Liver (tissue), 8 donors: ENCODE measurements at regions not wholly inside any gene's neighbourhood (a gene's known extent, or its start where the extent isn't known, plus 50 kb on each side); places are given as distances from the start of the nearest gene placed in this dataset.

Experiments used
- DNase-seq: peaks from one replicate; pipeline ENCODE4 v3.0.0-alpha.2; 2017; ENCODE audit warnings: low spot score
- H3K27ac ChIP-seq, 2 donors: one replicate each; pipeline ENCODE4 v1.7.0; 2013; ENCODE audit warnings: inconsistent platforms in 2 of 2, low read length in 2 of 2, control low read depth in 1 of 2, low read depth in 1 of 2, mild to moderate bottlenecking in 1 of 2
- H3K27me3 ChIP-seq, 4 donors: one replicate each; pipeline versions ENCODE4 v1.6.1 to v1.7.0; 2013; ENCODE audit warnings: low read length in 3 of 4, inconsistent platforms in 1 of 4, mild to moderate bottlenecking in 1 of 4, moderate library complexity in 1 of 4; ENCODE audit not compliant: control insufficient read depth in 4 of 4, insufficient read depth in 4 of 4
- H3K36me3 ChIP-seq, 4 donors: one replicate each; pipeline versions ENCODE4 v1.6.1 to v1.7.0; 2013; ENCODE audit warnings: low read length in 3 of 4, mild to moderate bottlenecking in 3 of 4, low read depth in 1 of 4, moderate library complexity in 1 of 4; ENCODE audit not compliant: control insufficient read depth in 4 of 4, insufficient read depth in 3 of 4
- H3K4me1 ChIP-seq, 4 donors: one replicate each; pipeline versions ENCODE4 v1.6.1 to v1.7.0; 2013; ENCODE audit warnings: low read length in 3 of 4, mild to moderate bottlenecking in 3 of 4, moderate library complexity in 1 of 4; ENCODE audit not compliant: control insufficient read depth in 4 of 4, insufficient read depth in 4 of 4
- H3K4me3 ChIP-seq, 3 donors: one replicate each; pipeline versions ENCODE4 v1.6.1 to v1.7.0; 2013; ENCODE audit warnings: low read length in 3 of 3, control low read depth in 1 of 3, low read depth in 1 of 3, mild to moderate bottlenecking in 1 of 3
- H3K9ac ChIP-seq, 2 donors: one replicate each; pipeline ENCODE4 v1.7.0; 2013; ENCODE audit warnings: low read length in 2 of 2, mild to moderate bottlenecking in 2 of 2, moderate library complexity in 2 of 2, control low read depth in 1 of 2, low read depth in 1 of 2
- H3K9me3 ChIP-seq, 4 donors: one replicate each; pipeline versions ENCODE4 v1.6.1 to v1.7.0; 2013; ENCODE audit warnings: low read length in 3 of 4; ENCODE audit not compliant: control insufficient read depth in 4 of 4
- EGR1 ChIP-seq, 2 donors: IDR thresholded peaks; 2 replicates each; pipeline ENCODE4 v1.6.1; 2016 to 2018; ENCODE audit warnings: antibody characterized with exemption in 2 of 2, low read depth in 2 of 2
- FOXA1 ChIP-seq: IDR thresholded peaks from 2 replicates; pipeline ENCODE4 v1.6.1; 2016; ENCODE audit warnings: antibody characterized with exemption
- FOXA2 ChIP-seq: IDR thresholded peaks from 2 replicates; pipeline ENCODE4 v1.6.1; 2016; ENCODE audit warnings: antibody characterized with exemption
- GABPA ChIP-seq, 2 donors: IDR thresholded peaks in 1 of 2; conservative IDR thresholded peaks in 1 of 2; 2 replicates each; pipeline ENCODE4 v1.6.1; 2016; ENCODE audit warnings: antibody characterized with exemption in 2 of 2, mild to moderate bottlenecking in 1 of 2, moderate library complexity in 1 of 2
- HNF4A ChIP-seq, 2 donors: conservative IDR thresholded peaks; 2 replicates each; pipeline ENCODE4 v1.6.1; 2016; ENCODE audit warnings: antibody characterized with exemption in 2 of 2, mild to moderate bottlenecking in 2 of 2
- HNF4G ChIP-seq: IDR thresholded peaks from 2 replicates; pipeline ENCODE4 v1.6.1; 2016; ENCODE audit warnings: antibody characterized with exemption
- JUND ChIP-seq, 2 donors: IDR thresholded peaks; 2 replicates each; pipeline ENCODE4 v1.6.1; 2016; ENCODE audit warnings: antibody characterized with exemption in 2 of 2
- NR2F2 ChIP-seq: IDR thresholded peaks from 2 replicates; pipeline ENCODE4 v1.6.1; 2016; ENCODE audit warnings: antibody characterized with exemption
- RAD21 ChIP-seq, 2 donors: IDR thresholded peaks; 2 replicates each; pipeline ENCODE4 v1.6.1; 2016; ENCODE audit warnings: antibody characterized with exemption in 2 of 2, mild to moderate bottlenecking in 2 of 2
- RXRA ChIP-seq, 2 donors: IDR thresholded peaks; 2 replicates each; pipeline ENCODE4 v1.6.1; 2017 to 2018; ENCODE audit warnings: antibody characterized with exemption in 2 of 2, mild to moderate bottlenecking in 1 of 2
- SP1 ChIP-seq: IDR thresholded peaks from 2 replicates; pipeline ENCODE4 v1.6.1; 2018; ENCODE audit warnings: antibody characterized with exemption, mild to moderate bottlenecking
- TAF1 ChIP-seq: conservative IDR thresholded peaks from 2 replicates; pipeline ENCODE4 v1.6.1; 2016; ENCODE audit warnings: antibody characterized with exemption, mild to moderate bottlenecking
- YY1 ChIP-seq: IDR thresholded peaks from 2 replicates; pipeline ENCODE4 v1.6.1; 2016; ENCODE audit warnings: antibody characterized with exemption, mild to moderate bottlenecking
- WGBS: extraction: QIAGEN DNeasy Blood & Tissue Kit; methylation state at CpG from one replicate; pipeline ENCODE4 v1.1.7; 2013; 5-methylcytosine and 5-hydroxymethylcytosine counted together
- TF ChIP-seq, protein P1 (sequence below): fragments of 150-350 bp; IDR thresholded peaks from 2 replicates; pipeline ENCODE4 v1.5.1; 2017; ENCODE audit warnings: improper control_type of control experiment, low read depth, low read length; ENCODE audit not compliant: missing input control
- TF ChIP-seq, protein P2 (sequence below): IDR thresholded peaks from 2 replicates; pipeline ENCODE4 v1.6.1; 2016; ENCODE audit warnings: antibody characterized with exemption
- TF ChIP-seq, protein P3 (sequence below): IDR thresholded peaks from 2 replicates; pipeline ENCODE4 v1.6.1; 2016; ENCODE audit warnings: antibody characterized with exemption
- TF ChIP-seq, protein P4 (sequence below): IDR thresholded peaks from 2 replicates; pipeline ENCODE4 v1.6.1; 2016; ENCODE audit warnings: antibody characterized with exemption
- TF ChIP-seq, protein P5 (sequence below): IDR thresholded peaks from 2 replicates; pipeline ENCODE4 v1.6.1; 2016; ENCODE audit warnings: antibody characterized with exemption, mild to moderate bottlenecking
- donor health status: healthy.
- donor health status: healthy.
- donor health status: healthy.
- donor health status: healthy.
- donor health status: healthy.

DNA sequence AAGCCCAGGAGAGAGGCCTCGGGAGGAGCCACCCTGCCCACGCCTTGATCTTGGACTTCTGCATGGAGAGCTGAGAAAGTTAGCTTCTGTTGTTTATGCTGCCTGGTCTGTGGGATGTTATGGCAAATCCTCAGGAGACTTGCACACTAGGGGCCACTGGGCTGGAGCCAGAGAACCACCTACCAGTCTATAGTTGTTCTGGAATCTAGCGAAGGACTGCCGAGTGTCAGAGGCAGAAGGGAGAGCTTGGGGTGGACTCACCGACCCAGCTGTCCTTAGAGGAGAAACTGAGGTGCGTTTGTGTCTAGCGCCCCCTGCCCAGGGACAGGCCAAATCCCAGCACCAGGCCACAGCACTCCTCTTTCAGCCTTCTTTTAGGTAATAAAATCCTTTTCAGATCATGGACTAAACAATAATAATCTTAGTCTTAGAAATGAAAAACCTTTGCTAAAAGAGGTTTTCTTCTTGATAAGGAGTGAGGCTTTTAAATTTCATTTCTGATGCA lies 398.7 kb upstream of the SALL3 start:
- H3K36me3 ChIP-seq, result no peaks in the 10 kb centered on the region
- 71% methylated on average over 7 of the region's 7 CpGs for WGBS
- DNase-seq, result no peak
- H3K9me3 ChIP-seq, result peaks cover 0 to 2% (median 0%) of the 10 kb centered on the region in 4 donors
- H3K27ac ChIP-seq, result no peak overlapping the region
- H3K9ac ChIP-seq, result no peak overlapping the region
- no peak overlapping the region for H3K4me3 ChIP-seq
- peaks cover 0 to 6% (median 0%) of the 10 kb centered on the region in 4 donors for H3K27me3 ChIP-seq
- TF ChIP-seq, protein P1, sequence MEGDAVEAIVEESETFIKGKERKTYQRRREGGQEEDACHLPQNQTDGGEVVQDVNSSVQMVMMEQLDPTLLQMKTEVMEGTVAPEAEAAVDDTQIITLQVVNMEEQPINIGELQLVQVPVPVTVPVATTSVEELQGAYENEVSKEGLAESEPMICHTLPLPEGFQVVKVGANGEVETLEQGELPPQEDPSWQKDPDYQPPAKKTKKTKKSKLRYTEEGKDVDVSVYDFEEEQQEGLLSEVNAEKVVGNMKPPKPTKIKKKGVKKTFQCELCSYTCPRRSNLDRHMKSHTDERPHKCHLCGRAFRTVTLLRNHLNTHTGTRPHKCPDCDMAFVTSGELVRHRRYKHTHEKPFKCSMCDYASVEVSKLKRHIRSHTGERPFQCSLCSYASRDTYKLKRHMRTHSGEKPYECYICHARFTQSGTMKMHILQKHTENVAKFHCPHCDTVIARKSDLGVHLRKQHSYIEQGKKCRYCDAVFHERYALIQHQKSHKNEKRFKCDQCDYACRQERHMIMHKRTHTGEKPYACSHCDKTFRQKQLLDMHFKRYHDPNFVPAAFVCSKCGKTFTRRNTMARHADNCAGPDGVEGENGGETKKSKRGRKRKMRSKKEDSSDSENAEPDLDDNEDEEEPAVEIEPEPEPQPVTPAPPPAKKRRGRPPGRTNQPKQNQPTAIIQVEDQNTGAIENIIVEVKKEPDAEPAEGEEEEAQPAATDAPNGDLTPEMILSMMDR, result no peak
- TF ChIP-seq, protein P2, sequence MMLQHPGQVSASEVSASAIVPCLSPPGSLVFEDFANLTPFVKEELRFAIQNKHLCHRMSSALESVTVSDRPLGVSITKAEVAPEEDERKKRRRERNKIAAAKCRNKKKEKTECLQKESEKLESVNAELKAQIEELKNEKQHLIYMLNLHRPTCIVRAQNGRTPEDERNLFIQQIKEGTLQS, result no peak
- TF ChIP-seq TAF1 (no peak), RXRA (IDR thresholded peaks at IDR 0.05) (no peak), FOXA1 (no peak), YY1 (no peak)
- TF ChIP-seq, protein P3, sequence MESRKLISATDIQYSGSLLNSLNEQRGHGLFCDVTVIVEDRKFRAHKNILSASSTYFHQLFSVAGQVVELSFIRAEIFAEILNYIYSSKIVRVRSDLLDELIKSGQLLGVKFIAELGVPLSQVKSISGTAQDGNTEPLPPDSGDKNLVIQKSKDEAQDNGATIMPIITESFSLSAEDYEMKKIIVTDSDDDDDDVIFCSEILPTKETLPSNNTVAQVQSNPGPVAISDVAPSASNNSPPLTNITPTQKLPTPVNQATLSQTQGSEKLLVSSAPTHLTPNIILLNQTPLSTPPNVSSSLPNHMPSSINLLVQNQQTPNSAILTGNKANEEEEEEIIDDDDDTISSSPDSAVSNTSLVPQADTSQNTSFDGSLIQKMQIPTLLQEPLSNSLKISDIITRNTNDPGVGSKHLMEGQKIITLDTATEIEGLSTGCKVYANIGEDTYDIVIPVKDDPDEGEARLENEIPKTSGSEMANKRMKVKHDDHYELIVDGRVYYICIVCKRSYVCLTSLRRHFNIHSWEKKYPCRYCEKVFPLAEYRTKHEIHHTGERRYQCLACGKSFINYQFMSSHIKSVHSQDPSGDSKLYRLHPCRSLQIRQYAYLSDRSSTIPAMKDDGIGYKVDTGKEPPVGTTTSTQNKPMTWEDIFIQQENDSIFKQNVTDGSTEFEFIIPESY, result no peak
- TF ChIP-seq, protein P4, sequence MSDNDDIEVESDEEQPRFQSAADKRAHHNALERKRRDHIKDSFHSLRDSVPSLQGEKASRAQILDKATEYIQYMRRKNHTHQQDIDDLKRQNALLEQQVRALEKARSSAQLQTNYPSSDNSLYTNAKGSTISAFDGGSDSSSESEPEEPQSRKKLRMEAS, result no peak
- TF ChIP-seq, protein P5, sequence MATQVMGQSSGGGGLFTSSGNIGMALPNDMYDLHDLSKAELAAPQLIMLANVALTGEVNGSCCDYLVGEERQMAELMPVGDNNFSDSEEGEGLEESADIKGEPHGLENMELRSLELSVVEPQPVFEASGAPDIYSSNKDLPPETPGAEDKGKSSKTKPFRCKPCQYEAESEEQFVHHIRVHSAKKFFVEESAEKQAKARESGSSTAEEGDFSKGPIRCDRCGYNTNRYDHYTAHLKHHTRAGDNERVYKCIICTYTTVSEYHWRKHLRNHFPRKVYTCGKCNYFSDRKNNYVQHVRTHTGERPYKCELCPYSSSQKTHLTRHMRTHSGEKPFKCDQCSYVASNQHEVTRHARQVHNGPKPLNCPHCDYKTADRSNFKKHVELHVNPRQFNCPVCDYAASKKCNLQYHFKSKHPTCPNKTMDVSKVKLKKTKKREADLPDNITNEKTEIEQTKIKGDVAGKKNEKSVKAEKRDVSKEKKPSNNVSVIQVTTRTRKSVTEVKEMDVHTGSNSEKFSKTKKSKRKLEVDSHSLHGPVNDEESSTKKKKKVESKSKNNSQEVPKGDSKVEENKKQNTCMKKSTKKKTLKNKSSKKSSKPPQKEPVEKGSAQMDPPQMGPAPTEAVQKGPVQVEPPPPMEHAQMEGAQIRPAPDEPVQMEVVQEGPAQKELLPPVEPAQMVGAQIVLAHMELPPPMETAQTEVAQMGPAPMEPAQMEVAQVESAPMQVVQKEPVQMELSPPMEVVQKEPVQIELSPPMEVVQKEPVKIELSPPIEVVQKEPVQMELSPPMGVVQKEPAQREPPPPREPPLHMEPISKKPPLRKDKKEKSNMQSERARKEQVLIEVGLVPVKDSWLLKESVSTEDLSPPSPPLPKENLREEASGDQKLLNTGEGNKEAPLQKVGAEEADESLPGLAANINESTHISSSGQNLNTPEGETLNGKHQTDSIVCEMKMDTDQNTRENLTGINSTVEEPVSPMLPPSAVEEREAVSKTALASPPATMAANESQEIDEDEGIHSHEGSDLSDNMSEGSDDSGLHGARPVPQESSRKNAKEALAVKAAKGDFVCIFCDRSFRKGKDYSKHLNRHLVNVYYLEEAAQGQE, result no peak
- H3K4me1 ChIP-seq, result no peaks in the 10 kb centered on the region

DNA sequence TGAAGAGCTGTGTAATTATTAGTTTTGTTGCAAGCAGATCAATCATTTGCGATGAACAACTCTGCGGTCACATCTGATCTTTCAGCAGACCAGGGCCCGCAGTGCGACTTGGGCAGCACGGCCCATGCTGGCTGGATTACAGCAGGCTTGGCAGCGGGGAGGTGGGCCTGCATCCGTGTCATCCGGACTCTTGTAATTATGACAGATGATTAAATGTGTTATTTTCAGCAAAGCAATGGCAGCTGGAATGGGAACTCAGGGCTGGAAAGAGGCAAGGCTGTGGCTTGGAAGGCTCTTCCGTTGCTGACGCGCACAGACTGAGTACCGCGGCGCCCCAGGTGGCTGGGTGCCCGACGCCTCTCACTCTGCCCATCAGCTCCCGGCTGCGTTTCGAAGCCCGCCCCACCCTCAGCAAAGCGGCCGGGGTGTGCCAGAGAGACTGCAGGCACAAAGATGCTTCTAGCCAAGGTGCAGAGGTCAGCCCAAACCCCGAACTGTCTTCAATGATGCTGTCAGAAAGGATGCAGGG lies 397.4 kb upstream of the SALL3 start:
- no peaks in the 10 kb centered on the region for H3K36me3 ChIP-seq
- no peak overlapping the region for H3K27ac ChIP-seq
- 85% methylated on average over 23 of the region's 23 CpGs for WGBS
- H3K9ac ChIP-seq, result no peak overlapping the region
- H3K4me3 ChIP-seq, result no peak overlapping the region
- H3K4me1 ChIP-seq, result no peaks in the 10 kb centered on the region
- no peak for DNase-seq
- H3K27me3 ChIP-seq, result peaks cover 0 to 6% (median 0%) of the 10 kb centered on the region in 4 donors
- peaks cover 0 to 2% (median 0%) of the 10 kb centered on the region in 4 donors for H3K9me3 ChIP-seq
- TF ChIP-seq JUND (IDR thresholded peaks at IDR 0.05) (no peak), EGR1 (IDR thresholded peaks at IDR 0.05; ENCODE audit: low read depth in 2 of 2) (no peak), HNF4G (no peak), RXRA (IDR thresholded peaks at IDR 0.05) (no peak), RAD21 (IDR thresholded peaks at IDR 0.05) (no peak), FOXA1 (no peak), GABPA (IDR thresholded peaks at IDR 0.05 in 1 of 2, conservative IDR thresholded peaks at IDR 0.05 in 1 of 2) (no peak), HNF4A (conservative IDR thresholded peaks at IDR 0.05) (no peak), NR2F2 (no peak), YY1 (no peak), FOXA2 (no peak), SP1 (no peak), TAF1 (no peak)
- TF ChIP-seq, protein P5, result no peak
- TF ChIP-seq, protein P2, result no peak
- TF ChIP-seq, protein P4, result no peak
